DND-41 (cell line): ENCODE measurements at regions not wholly inside any gene's neighbourhood (a gene's known extent, or its start where the extent isn't known, plus 50 kb on each side); places are given as distances from the start of the nearest gene placed in this dataset.

ENCODE experiments used
- ATAC-seq: fragments of 200-7000 bp; cut with Tn5 transposase; 3 replicates; pipeline ENCODE4 v1.9.1; 2021; ENCODE audit warnings: low read depth; ENCODE audit not compliant: insufficient read depth
- DNase-seq: peaks from one replicate; pipeline ENCODE4 v3.0.0-alpha.2; 2020
- H2AFZ ChIP-seq: 2 replicates; pipeline ENCODE4 v1.6.0; 2012; ENCODE audit warnings: low read depth, low read length
- H3K27ac ChIP-seq: 2 replicates; pipeline ENCODE4 v1.5.1; 2012; ENCODE audit warnings: low read length, inconsistent platforms
- H3K27me3 ChIP-seq: fragments of 200-600 bp; sonication (generic); 2 replicates; pipeline ENCODE4 v1.6.0; 2012; ENCODE audit warnings: low read length, mild to moderate bottlenecking, inconsistent platforms; ENCODE audit not compliant: insufficient read depth, poor library complexity
- H3K36me3 ChIP-seq: 2 replicates; pipeline ENCODE4 v1.5.1; 2012; ENCODE audit warnings: low read length, inconsistent platforms; ENCODE audit not compliant: insufficient read depth
- H3K4me1 ChIP-seq: 2 replicates; pipeline ENCODE4 v1.5.1; 2012; ENCODE audit warnings: mild to moderate bottlenecking, low read length; ENCODE audit not compliant: insufficient read depth
- H3K4me2 ChIP-seq: 2 replicates; pipeline ENCODE4 v1.6.0; 2012; ENCODE audit warnings: mild to moderate bottlenecking, moderate library complexity, low read length, inconsistent platforms; ENCODE audit not compliant: insufficient read depth
- H3K4me3 ChIP-seq, 2 experiments: fragments of 200-600 bp in 1 of 2; shearing (Covaris generic) in 1 of 2; 2 replicates each; pipeline ENCODE4 v1.5.1; 2012 to 2016; ENCODE audit warnings: inconsistent platforms in 2 of 2, low read length in 2 of 2, mild to moderate bottlenecking in 2 of 2, low read depth in 1 of 2, moderate library complexity in 1 of 2
- H3K79me2 ChIP-seq: 2 replicates; pipeline ENCODE4 v1.6.0; 2012; ENCODE audit warnings: low read length, inconsistent platforms; ENCODE audit not compliant: insufficient read depth
- H3K9ac ChIP-seq: 2 replicates; pipeline ENCODE4 v1.6.0; 2012; ENCODE audit warnings: low read depth, mild to moderate bottlenecking, inconsistent platforms, low read length, moderate library complexity
- H3K9me3 ChIP-seq: 2 replicates; pipeline ENCODE4 v1.5.1; 2012; ENCODE audit warnings: low read length, moderate library complexity, mild to moderate bottlenecking, inconsistent platforms; ENCODE audit not compliant: insufficient read depth, severe bottlenecking
- H4K20me1 ChIP-seq: 2 replicates; pipeline ENCODE4 v1.6.0; 2012; ENCODE audit warnings: low read length; ENCODE audit not compliant: insufficient read depth
- CTCF ChIP-seq: IDR thresholded peaks from 2 replicates; pipeline ENCODE4 v1.5.1; 2012; ENCODE audit warnings: borderline replicate concordance, low read length, moderate library complexity, mild to moderate bottlenecking; ENCODE audit not compliant: poor library complexity, severe bottlenecking; ENCODE audit errors: extremely low read depth
- EZH2 ChIP-seq: IDR thresholded peaks from 3 replicates; pipeline ENCODE4 v1.6.1; 2012; ENCODE audit warnings: borderline replicate concordance, low read depth, mild to moderate bottlenecking, moderate library complexity, low read length, inconsistent platforms; ENCODE audit not compliant: severe bottlenecking

GRCh38 chr9:29297592-29297991 is 1724.3 kb upstream of the C9orf72 start:
- ATAC-seq: no peak
- no peak for DNase-seq

GRCh38 chr9:29311221-29311620 is 1737.9 kb upstream of the C9orf72 start:
- Histone ChIP-seq H3K4me2 (no peak overlapping the region), H3K4me1 (no peaks in the 10 kb centered on the region), H3K4me3 (no peak overlapping the region), H3K9me3 (no peaks in the 10 kb centered on the region), H3K27ac (no peak overlapping the region), H3K9ac (no peak overlapping the region), H3K27me3 (no peaks in the 10 kb centered on the region), H3K36me3 (no peaks in the 10 kb centered on the region), H4K20me1 (no peaks in the 10 kb centered on the region), H2AFZ (no peak overlapping the region), H3K79me2 (no peaks in the 10 kb centered on the region)
- no peak for TF ChIP-seq CTCF
- no peak for TF ChIP-seq EZH2
- no peak for DNase-seq
- ATAC-seq: no peak

More at GRCh38 chr9:29297592-29297991, 1724.3 kb upstream of the C9orf72 start:
- Histone ChIP-seq H3K9me3 (no peaks in the 10 kb centered on the region), H2AFZ (no peak overlapping the region), H4K20me1 (no peaks in the 10 kb centered on the region), H3K27me3 (no peaks in the 10 kb centered on the region), H3K9ac (no peak overlapping the region), H3K4me2 (no peak overlapping the region), H3K4me3 (no peak overlapping the region), H3K36me3 (no peaks in the 10 kb centered on the region), H3K4me1 (no peaks in the 10 kb centered on the region), H3K79me2 (no peaks in the 10 kb centered on the region), H3K27ac (no peak overlapping the region)
- TF ChIP-seq CTCF: no peak
- no peak for TF ChIP-seq EZH2

GRCh38 chr9:29312327-29312726 is 1739.0 kb upstream of the C9orf72 start:
- Histone ChIP-seq H3K9me3 (no peaks in the 10 kb centered on the region), H2AFZ (no peak overlapping the region), H3K4me3 (no peak overlapping the region), H3K4me1 (no peaks in the 10 kb centered on the region), H3K4me2 (no peak overlapping the region), H3K36me3 (no peaks in the 10 kb centered on the region), H3K79me2 (no peaks in the 10 kb centered on the region), H3K27ac (no peak overlapping the region), H4K20me1 (no peaks in the 10 kb centered on the region), H3K27me3 (no peaks in the 10 kb centered on the region), H3K9ac (no peak overlapping the region)
- DNase-seq (no peak), ATAC-seq (no peak)
- no peak for TF ChIP-seq EZH2

- no peak overlapping the region for H3K4me2 ChIP-seq
- no peak overlapping the region for H2AFZ ChIP-seq
- TF ChIP-seq EZH2 (no peak), CTCF (no peak)
- H3K36me3 ChIP-seq: no peaks in the 10 kb centered on the region
- no peaks in the 10 kb centered on the region for H3K4me1 ChIP-seq
- H3K27ac ChIP-seq: no peak overlapping the region
- H3K79me2 ChIP-seq: no peaks in the 10 kb centered on the region
- H4K20me1 ChIP-seq: no peaks in the 10 kb centered on the region
- no peak overlapping the region for H3K4me3 ChIP-seq
- H3K9me3 ChIP-seq: no peaks in the 10 kb centered on the region
- H3K9ac ChIP-seq: no peak overlapping the region
- H3K27me3 ChIP-seq: no peaks in the 10 kb centered on the region
- no peak for ATAC-seq
- DNase-seq: no peak
Measured at GRCh38 chr9:29319736-29320513, 1746.6 kb upstream of the C9orf72 start.
